ENCODE measurements at regions not wholly inside any gene's neighbourhood (a gene's known extent, or its start where the extent isn't known, plus 50 kb on each side); places are given as distances from the start of the nearest gene placed in this dataset.

DNA sequence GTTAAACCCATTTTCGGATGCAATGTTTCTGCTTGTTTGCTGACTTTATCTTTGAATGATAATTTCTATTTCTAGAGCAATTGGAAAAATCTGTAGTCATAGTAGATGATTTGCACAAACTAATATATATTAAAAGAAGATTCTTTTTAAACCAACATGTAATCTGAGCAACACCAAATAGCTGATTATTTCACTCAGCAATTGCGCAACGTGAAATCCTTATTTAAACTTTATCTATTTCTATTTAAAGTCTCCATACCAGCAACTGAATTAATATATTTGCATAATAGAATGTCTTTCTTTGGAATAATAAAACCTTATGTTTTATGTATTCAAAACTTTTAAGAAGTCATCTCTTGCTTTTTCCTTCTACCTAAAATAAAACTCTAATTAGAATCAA, 1132.4 kb downstream of the FLRT2 start:
- Histone ChIP-seq H3K27me3 (ENCODE audit: insufficient read depth, low read depth) (no peaks in the 10 kb centered on the region), H3K36me3 (ENCODE audit: insufficient read depth) (no peaks in the 10 kb centered on the region), H3K27ac (no peak overlapping the region), H3K79me2 (ENCODE audit: insufficient read depth, low read depth) (no peaks in the 10 kb centered on the region), H3K4me3 (IDR thresholded peaks at IDR 0.05; ENCODE audit: insufficient read depth, low read depth, low read length) (no peak overlapping the region), H2AFZ (ENCODE audit: low read depth) (no peak overlapping the region), H4K20me1 (ENCODE audit: insufficient read depth) (no peaks in the 10 kb centered on the region), H3K4me1 (ENCODE audit: low read depth, poor library complexity, severe bottlenecking) (no peaks in the 10 kb centered on the region), H3K4me2 (no peak overlapping the region), H3K9ac (no peak overlapping the region)
- no peak for TF ChIP-seq CTCF (conservative IDR thresholded peaks at IDR 0.05; ENCODE audit: low read depth, low read length)

DNA sequence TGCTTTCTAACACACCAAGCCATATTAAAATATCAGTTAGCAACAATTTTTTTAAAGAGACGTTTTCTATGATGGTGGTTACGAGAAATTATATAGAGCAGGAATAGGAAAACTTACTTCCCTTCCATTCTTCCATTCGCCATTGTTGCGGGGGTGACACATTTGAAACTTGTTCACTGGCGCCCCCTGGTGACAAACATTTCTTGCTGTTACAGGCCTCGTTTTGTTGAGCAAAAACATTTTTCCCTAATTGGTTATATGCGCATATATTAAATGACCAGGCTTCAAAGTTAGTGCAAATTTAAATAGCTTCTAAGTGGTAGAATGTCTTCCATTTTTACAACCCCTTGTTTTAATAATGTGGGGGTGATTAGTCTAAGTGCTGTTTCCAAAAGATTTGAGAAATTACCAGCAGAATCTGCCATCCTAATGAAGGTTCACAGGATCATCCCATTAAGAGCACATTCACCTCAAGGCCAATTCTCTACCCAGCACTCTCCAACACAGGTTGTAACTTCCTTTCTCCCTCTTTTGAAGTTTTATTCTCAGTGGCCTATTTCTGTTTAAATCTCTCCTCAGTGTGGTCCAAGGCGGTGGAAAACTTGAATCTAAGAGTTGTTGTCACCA, 1124.7 kb downstream of the FLRT2 start:
- no peak overlapping the region for H2AFZ ChIP-seq (ENCODE audit: low read depth)
- H3K27me3 ChIP-seq (ENCODE audit: insufficient read depth, low read depth): no peaks in the 10 kb centered on the region
- no peak overlapping the region for H3K4me2 ChIP-seq
- no peak overlapping the region for H3K27ac ChIP-seq
- no peaks in the 10 kb centered on the region for H3K36me3 ChIP-seq (ENCODE audit: insufficient read depth)
- H3K9ac ChIP-seq: no peak overlapping the region
- H4K20me1 ChIP-seq (ENCODE audit: insufficient read depth): no peaks in the 10 kb centered on the region
- H3K4me3 ChIP-seq (IDR thresholded peaks at IDR 0.05; ENCODE audit: insufficient read depth, low read depth, low read length): no peak overlapping the region
- peak; percentile 48 for TF ChIP-seq CTCF (conservative IDR thresholded peaks at IDR 0.05; ENCODE audit: low read depth, low read length)
- no peaks in the 10 kb centered on the region for H3K4me1 ChIP-seq (ENCODE audit: low read depth, poor library complexity, severe bottlenecking)
- no peaks in the 10 kb centered on the region for H3K79me2 ChIP-seq (ENCODE audit: insufficient read depth, low read depth)

GRCh38 chr14:86652526-86652925, 1122.6 kb downstream of the FLRT2 start:
- Histone ChIP-seq H3K27me3 (ENCODE audit: insufficient read depth, low read depth) (no peaks in the 10 kb centered on the region), H4K20me1 (ENCODE audit: insufficient read depth) (no peaks in the 10 kb centered on the region), H3K36me3 (ENCODE audit: insufficient read depth) (no peaks in the 10 kb centered on the region), H3K27ac (no peak overlapping the region), H3K4me3 (IDR thresholded peaks at IDR 0.05; ENCODE audit: insufficient read depth, low read depth, low read length) (no peak overlapping the region), H2AFZ (ENCODE audit: low read depth) (no peak overlapping the region), H3K9ac (no peak overlapping the region), H3K4me1 (ENCODE audit: low read depth, poor library complexity, severe bottlenecking) (no peaks in the 10 kb centered on the region), H3K4me2 (no peak overlapping the region), H3K79me2 (ENCODE audit: insufficient read depth, low read depth) (no peaks in the 10 kb centered on the region)
- TF ChIP-seq CTCF (conservative IDR thresholded peaks at IDR 0.05; ENCODE audit: low read depth, low read length): no peak

DNA sequence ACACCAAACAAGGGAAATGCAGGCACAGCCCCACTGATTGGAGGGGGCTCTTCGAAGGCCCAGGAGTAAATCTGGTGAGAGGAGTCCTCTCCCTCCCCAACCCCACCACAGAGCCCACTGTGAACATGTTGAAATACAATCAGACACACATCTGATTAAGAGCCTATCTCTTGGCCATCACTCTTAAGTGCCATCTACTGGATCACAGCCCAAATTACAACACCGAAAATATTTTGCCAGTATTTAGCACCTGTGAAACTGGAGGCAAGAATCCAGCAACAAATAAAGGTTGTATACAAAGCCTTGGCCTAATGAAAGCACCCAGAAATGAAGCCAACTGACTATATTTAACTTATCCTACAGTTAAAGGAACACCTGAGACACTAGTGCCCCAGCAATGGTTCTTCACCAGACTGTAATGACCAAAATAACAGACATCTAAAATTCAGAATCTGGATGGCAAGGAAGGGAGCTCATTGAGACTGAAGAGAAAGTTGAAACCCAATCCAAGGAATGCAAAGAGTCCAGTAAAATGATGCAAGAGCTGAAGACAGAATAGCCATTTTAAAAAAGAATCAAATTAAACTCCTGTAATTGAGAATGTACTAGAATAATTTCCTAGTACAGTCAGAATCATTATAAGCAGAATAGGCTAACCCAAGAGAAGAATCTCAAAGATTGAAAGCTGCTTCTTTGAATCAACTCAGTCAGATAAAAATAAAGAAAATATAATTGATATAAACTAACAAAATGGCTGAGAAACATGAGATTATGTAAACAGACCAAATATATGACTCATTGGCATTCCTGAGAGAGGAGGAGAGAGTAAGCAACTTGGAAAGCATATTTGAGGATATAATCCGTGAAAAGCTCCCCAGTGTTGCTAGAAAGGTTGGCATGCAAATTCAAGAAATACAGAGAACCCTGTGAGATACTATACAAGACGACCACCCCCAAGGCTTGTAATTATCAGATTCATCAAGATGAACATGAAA, 1117.0 kb downstream of the FLRT2 start:
- Histone ChIP-seq H3K4me1 (ENCODE audit: low read depth, poor library complexity, severe bottlenecking) (peaks cover 10% of the 10 kb centered on the region), H2AFZ (ENCODE audit: low read depth) (peak overlapping the region; percentile 18; the same call in 1 of the 2 replicates), H3K4me3 (IDR thresholded peaks at IDR 0.05; ENCODE audit: insufficient read depth, low read depth, low read length) (no peak overlapping the region), H3K4me2 (no peak overlapping the region), H3K36me3 (ENCODE audit: insufficient read depth) (no peaks in the 10 kb centered on the region), H3K27ac (no peak overlapping the region), H4K20me1 (ENCODE audit: insufficient read depth) (no peaks in the 10 kb centered on the region), H3K27me3 (ENCODE audit: insufficient read depth, low read depth) (no peaks in the 10 kb centered on the region), H3K9ac (no peak overlapping the region), H3K79me2 (ENCODE audit: insufficient read depth, low read depth) (no peaks in the 10 kb centered on the region)
- TF ChIP-seq CTCF (conservative IDR thresholded peaks at IDR 0.05; ENCODE audit: low read depth, low read length): peak; percentile 66

All from KMS-11 (cell line).